ENCODE measurements at regions not wholly inside any gene's neighbourhood (a gene's known extent, or its start where the extent isn't known, plus 50 kb on each side); places are given as distances from the start of the nearest gene placed in this dataset.

DNA sequence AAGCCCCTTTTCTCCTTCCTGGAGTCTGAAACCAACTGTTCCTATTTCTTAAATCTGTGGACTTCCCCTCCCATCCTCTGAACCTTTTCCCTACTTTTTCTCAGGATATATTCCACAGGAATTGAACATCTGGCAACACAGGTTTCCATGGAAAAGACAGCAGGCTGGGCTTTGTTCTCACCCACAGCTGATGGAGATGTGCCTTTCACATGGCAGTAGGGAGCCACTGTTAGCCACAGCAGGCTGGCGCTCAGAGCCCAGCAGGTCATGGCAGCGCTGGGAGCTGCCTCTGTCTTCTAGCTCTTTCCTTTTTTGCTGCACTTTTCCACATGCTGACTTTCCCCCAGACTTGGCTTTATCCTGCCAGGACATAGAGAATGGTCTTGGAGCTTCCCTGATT is 116.4 kb upstream of the NLRP1 start:
- Histone ChIP-seq H2AFZ (ENCODE audit: low read depth, low read length) (no peak overlapping the region), H4K20me1 (ENCODE audit: insufficient read depth, low read length) (no peaks in the 10 kb centered on the region), H3K36me3 (ENCODE audit: insufficient read depth, low read length) (no peaks in the 10 kb centered on the region), H3K79me2 (ENCODE audit: insufficient read depth, low read length) (no peaks in the 10 kb centered on the region), H3K4me1 (ENCODE audit: insufficient read depth, low read length) (no peaks in the 10 kb centered on the region), H3K4me2 (ENCODE audit: insufficient read depth, low read length) (no peak overlapping the region), H3K27me3 (ENCODE audit: insufficient read depth, low read length, poor library complexity) (peaks cover 20% of the 10 kb centered on the region), H3K27ac (ENCODE audit: low read length) (no peak overlapping the region), H3K4me3 (ENCODE audit: low read depth in 1 of 2, low read length in 2 of 2) (no peak overlapping the region), H3K9ac (ENCODE audit: low read depth, low read length) (no peak overlapping the region), H3K9me3 (ENCODE audit: insufficient read depth, low read length, severe bottlenecking) (no peaks in the 10 kb centered on the region)
- ATAC-seq (ENCODE audit: insufficient read depth, low read depth) (no peak), DNase-seq (no peak)
- no peak for TF ChIP-seq EZH2 (IDR thresholded peaks at IDR 0.05; ENCODE audit: borderline replicate concordance, low read depth, low read length, severe bottlenecking)
- TF ChIP-seq, protein P1, sequence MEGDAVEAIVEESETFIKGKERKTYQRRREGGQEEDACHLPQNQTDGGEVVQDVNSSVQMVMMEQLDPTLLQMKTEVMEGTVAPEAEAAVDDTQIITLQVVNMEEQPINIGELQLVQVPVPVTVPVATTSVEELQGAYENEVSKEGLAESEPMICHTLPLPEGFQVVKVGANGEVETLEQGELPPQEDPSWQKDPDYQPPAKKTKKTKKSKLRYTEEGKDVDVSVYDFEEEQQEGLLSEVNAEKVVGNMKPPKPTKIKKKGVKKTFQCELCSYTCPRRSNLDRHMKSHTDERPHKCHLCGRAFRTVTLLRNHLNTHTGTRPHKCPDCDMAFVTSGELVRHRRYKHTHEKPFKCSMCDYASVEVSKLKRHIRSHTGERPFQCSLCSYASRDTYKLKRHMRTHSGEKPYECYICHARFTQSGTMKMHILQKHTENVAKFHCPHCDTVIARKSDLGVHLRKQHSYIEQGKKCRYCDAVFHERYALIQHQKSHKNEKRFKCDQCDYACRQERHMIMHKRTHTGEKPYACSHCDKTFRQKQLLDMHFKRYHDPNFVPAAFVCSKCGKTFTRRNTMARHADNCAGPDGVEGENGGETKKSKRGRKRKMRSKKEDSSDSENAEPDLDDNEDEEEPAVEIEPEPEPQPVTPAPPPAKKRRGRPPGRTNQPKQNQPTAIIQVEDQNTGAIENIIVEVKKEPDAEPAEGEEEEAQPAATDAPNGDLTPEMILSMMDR (IDR thresholded peaks at IDR 0.05; ENCODE audit: borderline replicate concordance, extremely low read depth, low read length, poor library complexity, severe bottlenecking), result no peak

GRCh38 chr17:5701381-5701780 is 117.1 kb upstream of the NLRP1 start:
- no peak for DNase-seq
- TF ChIP-seq, protein P1 (IDR thresholded peaks at IDR 0.05; ENCODE audit: borderline replicate concordance, extremely low read depth, low read length, poor library complexity, severe bottlenecking), result no peak
- TF ChIP-seq EZH2 (IDR thresholded peaks at IDR 0.05; ENCODE audit: borderline replicate concordance, low read depth, low read length, severe bottlenecking), result no peak
- Histone ChIP-seq H3K9ac (ENCODE audit: low read depth, low read length) (no peak overlapping the region), H3K79me2 (ENCODE audit: insufficient read depth, low read length) (no peaks in the 10 kb centered on the region), H3K27me3 (ENCODE audit: insufficient read depth, low read length, poor library complexity) (peaks cover 23% of the 10 kb centered on the region), H3K36me3 (ENCODE audit: insufficient read depth, low read length) (no peaks in the 10 kb centered on the region), H3K9me3 (ENCODE audit: insufficient read depth, low read length, severe bottlenecking) (no peaks in the 10 kb centered on the region), H3K4me1 (ENCODE audit: insufficient read depth, low read length) (no peaks in the 10 kb centered on the region), H3K27ac (ENCODE audit: low read length) (no peak overlapping the region), H4K20me1 (ENCODE audit: insufficient read depth, low read length) (no peaks in the 10 kb centered on the region), H3K4me3 (ENCODE audit: low read depth in 1 of 2, low read length in 2 of 2) (no peak overlapping the region), H3K4me2 (ENCODE audit: insufficient read depth, low read length) (no peak overlapping the region), H2AFZ (ENCODE audit: low read depth, low read length) (no peak overlapping the region)
- no peak for ATAC-seq (ENCODE audit: insufficient read depth, low read depth)

GRCh38 chr17:5702951-5703510 is 118.7 kb upstream of the NLRP1 start:
- no peak overlapping the region for H3K4me3 ChIP-seq (ENCODE audit: low read depth in 1 of 2, low read length in 2 of 2)
- DNase-seq (no peak), ATAC-seq (ENCODE audit: insufficient read depth, low read depth) (no peak)
- H4K20me1 ChIP-seq (ENCODE audit: insufficient read depth, low read length), result no peaks in the 10 kb centered on the region
- no peaks in the 10 kb centered on the region for H3K79me2 ChIP-seq (ENCODE audit: insufficient read depth, low read length)
- H3K4me1 ChIP-seq (ENCODE audit: insufficient read depth, low read length), result no peaks in the 10 kb centered on the region
- TF ChIP-seq, protein P1 (IDR thresholded peaks at IDR 0.05; ENCODE audit: borderline replicate concordance, extremely low read depth, low read length, poor library complexity, severe bottlenecking), result no peak
- no peak for TF ChIP-seq EZH2 (IDR thresholded peaks at IDR 0.05; ENCODE audit: borderline replicate concordance, low read depth, low read length, severe bottlenecking)
- no peaks in the 10 kb centered on the region for H3K9me3 ChIP-seq (ENCODE audit: insufficient read depth, low read length, severe bottlenecking)
- H3K27ac ChIP-seq (ENCODE audit: low read length), result no peak overlapping the region
- H3K36me3 ChIP-seq (ENCODE audit: insufficient read depth, low read length), result no peaks in the 10 kb centered on the region
- H3K9ac ChIP-seq (ENCODE audit: low read depth, low read length), result no peak overlapping the region
- peaks cover 23% of the 10 kb centered on the region for H3K27me3 ChIP-seq (ENCODE audit: insufficient read depth, low read length, poor library complexity)
- no peak overlapping the region for H2AFZ ChIP-seq (ENCODE audit: low read depth, low read length)
- H3K4me2 ChIP-seq (ENCODE audit: insufficient read depth, low read length), result no peak overlapping the region

DNA sequence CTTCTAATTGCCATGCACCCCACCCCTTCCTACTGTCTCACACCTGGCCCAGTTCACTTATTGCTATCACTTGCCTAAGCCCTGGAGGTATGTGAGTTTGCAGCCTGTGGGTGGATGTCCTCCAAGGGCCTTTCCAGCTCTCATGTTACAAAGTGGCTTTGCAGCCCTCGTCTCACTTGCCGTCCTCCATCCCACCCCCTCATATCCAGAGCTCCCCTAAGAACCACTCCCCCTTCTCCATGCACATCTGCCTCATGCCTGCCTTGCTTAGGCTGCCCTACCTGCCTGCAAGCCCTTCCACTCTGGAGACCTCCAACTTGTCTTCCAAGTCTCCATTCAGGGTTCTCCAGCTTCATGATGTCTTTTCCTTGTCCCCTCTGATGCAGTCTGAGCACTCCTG is 119.4 kb upstream of the NLRP1 start:
- peaks cover 23% of the 10 kb centered on the region for H3K27me3 ChIP-seq (ENCODE audit: insufficient read depth, low read length, poor library complexity)
- H2AFZ ChIP-seq (ENCODE audit: low read depth, low read length), result no peak overlapping the region
- no peaks in the 10 kb centered on the region for H3K79me2 ChIP-seq (ENCODE audit: insufficient read depth, low read length)
- no peak overlapping the region for H3K4me2 ChIP-seq (ENCODE audit: insufficient read depth, low read length)
- no peaks in the 10 kb centered on the region for H3K4me1 ChIP-seq (ENCODE audit: insufficient read depth, low read length)
- no peaks in the 10 kb centered on the region for H3K36me3 ChIP-seq (ENCODE audit: insufficient read depth, low read length)
- H3K27ac ChIP-seq (ENCODE audit: low read length), result no peak overlapping the region
- no peak for ATAC-seq (ENCODE audit: insufficient read depth, low read depth)
- H4K20me1 ChIP-seq (ENCODE audit: insufficient read depth, low read length), result no peaks in the 10 kb centered on the region
- H3K4me3 ChIP-seq (ENCODE audit: low read depth in 1 of 2, low read length in 2 of 2), result no peak overlapping the region
- DNase-seq, result no peak
- TF ChIP-seq, protein P1 (IDR thresholded peaks at IDR 0.05; ENCODE audit: borderline replicate concordance, extremely low read depth, low read length, poor library complexity, severe bottlenecking), result no peak
- no peak for TF ChIP-seq EZH2 (IDR thresholded peaks at IDR 0.05; ENCODE audit: borderline replicate concordance, low read depth, low read length, severe bottlenecking)
- no peak overlapping the region for H3K9ac ChIP-seq (ENCODE audit: low read depth, low read length)
- no peaks in the 10 kb centered on the region for H3K9me3 ChIP-seq (ENCODE audit: insufficient read depth, low read length, severe bottlenecking)
